ENCODE measurements at regions not wholly inside any gene's neighbourhood (a gene's known extent, or its start where the extent isn't known, plus 50 kb on each side); places are given as distances from the start of the nearest gene placed in this dataset.

- CTCF ChIA-PET, result no interaction called here
Measured at GRCh38 chr13:105805892-105806627, 729.4 kb downstream of the EFNB2 start.

More at GRCh38 chr13:105805892-105806627, 729.4 kb downstream of the EFNB2 start:
- no peak overlapping the region for H3K4me2 ChIP-seq (ENCODE audit: low read depth, low read length)
- H2BK120ac ChIP-seq (ENCODE audit: low read depth, low read length), result no peak overlapping the region
- no peak overlapping the region for H3K27ac ChIP-seq (ENCODE audit: insufficient read depth, low read length)
- H2AK9ac ChIP-seq (replicated peaks; ENCODE audit: low read depth, low read length, poor library complexity), result peak overlapping the region; percentile 87
- H2BK15ac ChIP-seq (ENCODE audit: low read depth, low read length), result no peak overlapping the region
- no CpG with 5 or more reads among the region's 6 CpGs for WGBS, 2 experiments (ENCODE audit: extremely low coverage in 2 of 2, insufficient read length in 1 of 2)
- peak; percentile 9 for DNase-seq
- H3K23ac ChIP-seq (ENCODE audit: low read depth, low read length), result no peak overlapping the region
- H3K79me1 ChIP-seq (ENCODE audit: low read depth in 1 of 2, low read length in 2 of 2), result no peaks in the 10 kb centered on the region
- H3K36me3 ChIP-seq (ENCODE audit: control insufficient read depth, insufficient read depth, low read length), result no peaks in the 10 kb centered on the region
- H2AFZ ChIP-seq (replicated peaks; ENCODE audit: low read length, poor library complexity), result no peak overlapping the region
- H2AK5ac ChIP-seq (ENCODE audit: low read depth, low read length), result no peak overlapping the region
- H3K9me1 ChIP-seq (ENCODE audit: insufficient read depth, low read length), result no peaks in the 10 kb centered on the region
- no TSS peak for BruUV-seq (replicated peaks)
- H3K4me1 ChIP-seq (ENCODE audit: control insufficient read depth, insufficient read depth, low read length), result no peaks in the 10 kb centered on the region
- H3K18ac ChIP-seq (ENCODE audit: low read depth, low read length), result no peak overlapping the region
- peak; percentile 61 for ATAC-seq (ENCODE audit: low read depth)
- H3K56ac ChIP-seq (ENCODE audit: extremely low read depth, insufficient read depth, low read length), result no peak overlapping the region
- H2BK20ac ChIP-seq (ENCODE audit: low read depth, low read length), result peak overlapping the region; percentile 63; the same call in 1 of the 2 replicates
- in situ Hi-C loops (cut with MboI; ENCODE audit: low sequenced_read_pairs) (no loop called here), dilution Hi-C loops (cut with HindIII; ENCODE audit: low sequenced_read_pairs, unreplicated experiment) (no loop called here), intact Hi-C loops (cut with micrococcal nuclease) (no loop called here)
- H4K5ac ChIP-seq (ENCODE audit: low read depth, low read length), result no peak overlapping the region
- no peak overlapping the region for H4K8ac ChIP-seq (ENCODE audit: low read depth in 2 of 2, low read length in 2 of 2)
- H3K9ac ChIP-seq (ENCODE audit: low read depth, low read length), result no peak overlapping the region
- H3K9me3 ChIP-seq (ENCODE audit: control insufficient read depth, insufficient read depth, low read length), result no peaks in the 10 kb centered on the region
- H3K4me3 ChIP-seq (ENCODE audit: insufficient read depth, low read depth, low read length), result no peak overlapping the region
- H3K27me3 ChIP-seq (ENCODE audit: control insufficient read depth, insufficient read depth, low read length), result no peaks in the 10 kb centered on the region
- H3K14ac ChIP-seq (replicated peaks; ENCODE audit: low read depth, low read length), result no peak overlapping the region
- H4K20me1 ChIP-seq (ENCODE audit: insufficient read depth, low read length), result no peaks in the 10 kb centered on the region
- TF ChIP-seq MAFK (IDR thresholded peaks at IDR 0.05; ENCODE audit: low read depth, low read length), result no peak
- no peak overlapping the region for H2BK5ac ChIP-seq (ENCODE audit: low read depth, low read length, poor library complexity, severe bottlenecking)
- no peak overlapping the region for H4K91ac ChIP-seq (ENCODE audit: insufficient read depth, low read depth, low read length)
- no peak overlapping the region for H3K4ac ChIP-seq (ENCODE audit: low read depth, low read length)
- POLR2A ChIA-PET (ENCODE audit: unreplicated experiment), result interaction anchor here (0.8 kb wide), 1 partner anchor 719 kb away, joined by 4 read pairs; no protein-coding TSS in a partner anchor

All from IMR-90 (cell line).